Type B pancreatic cell (in vitro differentiated cells): ENCODE measurements at regions not wholly inside any gene's neighbourhood (a gene's known extent, or its start where the extent isn't known, plus 50 kb on each side); places are given as distances from the start of the nearest gene placed in this dataset.

Experiments used
- DNase-seq: peaks from one replicate; pipeline ENCODE4 v3.0.0; 2021; ENCODE audit warnings: mixed read lengths; ENCODE audit not compliant: unreplicated experiment; ENCODE audit errors: extremely low spot score
- H3K27ac Mint-ChIP-seq: 2 replicates; pipeline ENCODE4 v1.8.0; 2021; ENCODE audit warnings: mild to moderate bottlenecking, mixed read lengths
- H3K27me3 Mint-ChIP-seq: 2 replicates; pipeline ENCODE4 v1.8.0; 2021; ENCODE audit warnings: mixed read lengths
- H3K36me3 Mint-ChIP-seq: 2 replicates; pipeline ENCODE4 v1.8.0; 2021; ENCODE audit warnings: mixed read lengths
- H3K4me1 Mint-ChIP-seq: one replicate; pipeline ENCODE4 v1.8.0; 2021; ENCODE audit warnings: mixed read lengths; ENCODE audit not compliant: unreplicated experiment
- H3K4me3 Mint-ChIP-seq: 2 replicates; pipeline ENCODE4 v1.8.0; 2021; ENCODE audit warnings: mild to moderate bottlenecking, mixed read lengths
- H3K9me3 Mint-ChIP-seq: 2 replicates; pipeline ENCODE4 v1.8.0; 2021; ENCODE audit warnings: mixed read lengths
- CTCF ChIP-seq: fragments of 200-600 bp; sonication (generic); conservative IDR thresholded peaks from 2 replicates; pipeline ENCODE4 v1.5.0; 2021; ENCODE audit warnings: antibody characterized with exemption, mild to moderate bottlenecking

GRCh38 chr3:31240466-31240865 lies 292.3 kb upstream of the STT3B start:
- Mint-ChIP-seq H3K36me3 (no peaks in the 10 kb centered on the region), H3K27me3 (no peaks in the 10 kb centered on the region), H3K4me3 (no peak overlapping the region), H3K27ac (no peak overlapping the region), H3K9me3 (no peaks in the 10 kb centered on the region), H3K4me1 (peaks cover 12% of the 10 kb centered on the region)
- no peak for DNase-seq
- no peak for TF ChIP-seq CTCF

GRCh38 chr3:31240874-31241273 lies 291.9 kb upstream of the STT3B start:
- no peaks in the 10 kb centered on the region for H3K27me3 Mint-ChIP-seq
- no peak for DNase-seq
- H3K9me3 Mint-ChIP-seq: no peaks in the 10 kb centered on the region
- peaks cover 13% of the 10 kb centered on the region for H3K4me1 Mint-ChIP-seq
- H3K36me3 Mint-ChIP-seq: no peaks in the 10 kb centered on the region
- H3K4me3 Mint-ChIP-seq: no peak overlapping the region
- TF ChIP-seq CTCF: no peak
- H3K27ac Mint-ChIP-seq: no peak overlapping the region

- Mint-ChIP-seq H3K36me3 (no peaks in the 10 kb centered on the region), H3K27ac (no peak overlapping the region), H3K4me3 (no peak overlapping the region), H3K4me1 (peaks cover 18% of the 10 kb centered on the region), H3K9me3 (no peaks in the 10 kb centered on the region), H3K27me3 (no peaks in the 10 kb centered on the region)
- no peak for DNase-seq
- TF ChIP-seq CTCF: no peak
Measured at GRCh38 chr3:31241533-31241932, 291.2 kb upstream of the STT3B start.

- DNase-seq: no peak
- no peak for TF ChIP-seq CTCF
- peaks cover 24% of the 10 kb centered on the region for H3K4me1 Mint-ChIP-seq
- H3K9me3 Mint-ChIP-seq: no peaks in the 10 kb centered on the region
- no peaks in the 10 kb centered on the region for H3K27me3 Mint-ChIP-seq
- H3K27ac Mint-ChIP-seq: no peak overlapping the region
- H3K36me3 Mint-ChIP-seq: no peaks in the 10 kb centered on the region
- no peak overlapping the region for H3K4me3 Mint-ChIP-seq
Measured at GRCh38 chr3:31242026-31242960, 290.4 kb upstream of the STT3B start.

GRCh38 chr3:31244929-31245817 lies 287.6 kb upstream of the STT3B start:
- TF ChIP-seq CTCF: peak; percentile 29
- no peaks in the 10 kb centered on the region for H3K27me3 Mint-ChIP-seq
- H3K36me3 Mint-ChIP-seq: no peaks in the 10 kb centered on the region
- H3K9me3 Mint-ChIP-seq: no peaks in the 10 kb centered on the region
- peak overlapping the region; percentile 14 for H3K27ac Mint-ChIP-seq
- H3K4me3 Mint-ChIP-seq: no peak overlapping the region
- no peak for DNase-seq
- H3K4me1 Mint-ChIP-seq: peaks cover 25% of the 10 kb centered on the region
